C4-2B (cell line): ENCODE measurements at regions not wholly inside any gene's neighbourhood (a gene's known extent, or its start where the extent isn't known, plus 50 kb on each side); places are given as distances from the start of the nearest gene placed in this dataset.
"Not testable (repeated sequence)": the region's sequence is repeated elsewhere in the genome, so short reads cannot be mapped to it uniquely, and the experiment has no call there.

Source experiments
- H3K27ac ChIP-seq: fragments of 450-650 bp; 2 replicates; pipeline ENCODE4 v1.5.1; 2017
- CTCF ChIP-seq: fragments of 450-650 bp; conservative IDR thresholded peaks from 2 replicates; pipeline ENCODE4 v1.5.1; 2017; ENCODE audit warnings: mild to moderate bottlenecking
- ZFX ChIP-seq: fragments of 450-650 bp; IDR thresholded peaks from 2 replicates; pipeline ENCODE4 v1.6.1; 2017

GRCh38 chr4:67292045-67292444 is 253.3 kb downstream of the CENPC start:
- no peak overlapping the region for H3K27ac ChIP-seq
- TF ChIP-seq CTCF, result no peak
- no peak for TF ChIP-seq ZFX

- TF ChIP-seq CTCF, result no peak
- TF ChIP-seq ZFX, result no peak
- H3K27ac ChIP-seq, result no peak overlapping the region
Measured at GRCh38 chr4:67291644-67292043, 253.7 kb downstream of the CENPC start.

GRCh38 chr4:67288964-67289363 is 256.3 kb downstream of the CENPC start:
- peak; percentile 55 for TF ChIP-seq CTCF
- no peak for TF ChIP-seq ZFX
- no peak overlapping the region for H3K27ac ChIP-seq

GRCh38 chr4:67286724-67287123 is 258.6 kb downstream of the CENPC start:
- no peak overlapping the region for H3K27ac ChIP-seq
- TF ChIP-seq CTCF, result no peak
- TF ChIP-seq ZFX, result no peak

DNA sequence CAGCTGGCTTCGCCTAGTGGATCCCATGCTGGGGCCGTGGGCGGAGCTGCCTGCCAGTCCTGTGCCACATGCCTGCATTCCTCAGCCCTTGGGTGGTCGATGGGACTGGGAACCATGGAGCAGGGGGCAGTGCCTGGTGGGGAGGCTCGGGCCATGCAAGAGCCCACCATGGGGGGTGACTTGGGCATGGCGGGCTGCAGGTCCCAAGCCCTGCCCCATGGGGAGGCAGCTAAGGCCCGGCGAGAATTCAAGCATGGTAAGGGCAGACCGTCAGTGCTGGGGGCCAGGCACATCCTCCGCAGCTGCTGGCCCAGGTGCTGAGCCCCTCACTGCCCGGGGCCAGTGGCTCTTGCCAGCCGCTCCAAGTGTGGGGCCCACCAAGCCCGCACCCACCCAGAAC is 262.6 kb downstream of the CENPC start:
- TF ChIP-seq ZFX, result no peak
- no peak for TF ChIP-seq CTCF

DNA sequence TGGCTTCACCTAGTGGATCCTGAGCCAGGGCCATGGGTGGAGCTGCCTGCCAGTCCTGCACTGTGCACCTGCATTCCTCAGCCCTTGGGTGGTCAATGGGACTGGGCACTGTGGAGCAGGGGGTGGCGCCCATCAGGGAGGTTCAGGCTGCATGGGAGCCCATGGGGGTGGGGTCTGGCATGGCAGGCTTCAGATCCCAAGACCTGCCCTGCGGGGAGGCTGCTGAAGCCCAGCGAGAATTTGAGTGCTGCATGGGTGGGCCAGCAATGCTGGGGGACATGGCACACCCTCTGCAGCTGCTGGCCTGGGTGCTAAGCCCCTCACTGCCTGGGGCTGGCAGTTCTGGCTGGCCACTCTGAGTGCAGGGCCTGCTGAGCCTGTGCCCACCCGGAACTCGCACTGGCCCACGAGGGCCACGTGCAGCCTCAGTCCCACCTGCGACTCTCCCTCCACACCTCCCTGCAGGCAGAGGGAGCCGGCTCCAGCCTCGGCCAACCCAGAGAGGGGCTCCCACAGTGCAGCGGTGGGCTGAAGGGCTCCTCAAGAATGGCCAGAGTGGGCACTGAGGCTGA is 270.0 kb downstream of the CENPC start:
- TF ChIP-seq ZFX, result no peak
- TF ChIP-seq CTCF, result no peak
- H3K27ac ChIP-seq, result no peak overlapping the region

More for the DNA sequence above, 262.6 kb downstream of the CENPC start:
- H3K27ac ChIP-seq, result no peak overlapping the region

DNA sequence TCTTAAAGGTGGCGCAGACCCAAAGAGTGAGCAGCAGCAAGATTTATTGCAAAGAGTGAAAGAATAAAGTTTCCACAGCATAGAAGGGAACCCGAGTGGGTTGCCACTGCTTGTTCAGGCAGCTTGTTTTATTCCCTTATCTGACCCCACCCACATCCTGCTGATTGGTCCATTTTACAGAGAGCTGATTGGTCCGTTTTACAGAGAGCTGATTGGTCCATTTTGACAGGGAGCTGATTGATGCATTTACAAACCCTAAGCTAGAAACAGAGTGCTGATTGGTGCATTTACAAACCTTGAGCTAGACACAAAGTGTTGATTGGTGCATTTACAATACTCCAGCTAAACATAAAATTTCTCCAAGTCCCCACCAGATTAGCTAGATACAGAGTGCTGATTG is 270.6 kb downstream of the CENPC start:
- H3K27ac ChIP-seq, result not testable (repeated sequence)

- TF ChIP-seq CTCF (no peak), ZFX (no peak)
- no peak overlapping the region for H3K27ac ChIP-seq
Measured at GRCh38 chr4:67273666-67274065, 271.6 kb downstream of the CENPC start.
